Mucosa of rectum (tissue), 2 donors: ENCODE measurements at regions not wholly inside any gene's neighbourhood (a gene's known extent, or its start where the extent isn't known, plus 50 kb on each side); places are given as distances from the start of the nearest gene placed in this dataset.
"Not testable (repeated sequence)": the region's sequence is repeated elsewhere in the genome, so short reads cannot be mapped to it uniquely, and the experiment has no call there.

ENCODE experiments used
- H3K27ac ChIP-seq, 2 donors: one replicate each; pipeline ENCODE4 v1.7.0; 2013; ENCODE audit warnings: inconsistent platforms in 2 of 2, low read depth in 2 of 2, low read length in 2 of 2
- H3K27me3 ChIP-seq, 2 donors: one replicate each; pipeline ENCODE4 v1.7.0; 2013; ENCODE audit warnings: low read length in 2 of 2; ENCODE audit not compliant: control insufficient read depth in 2 of 2, insufficient read depth in 2 of 2
- H3K36me3 ChIP-seq, 2 donors: one replicate each; pipeline ENCODE4 v1.7.0; 2013; ENCODE audit warnings: low read length in 2 of 2; ENCODE audit not compliant: control insufficient read depth in 2 of 2, insufficient read depth in 2 of 2
- H3K4me1 ChIP-seq, 2 donors: one replicate each; pipeline ENCODE4 v1.7.0; 2013; ENCODE audit warnings: low read length in 2 of 2, mild to moderate bottlenecking in 1 of 2; ENCODE audit not compliant: control insufficient read depth in 2 of 2, insufficient read depth in 2 of 2
- H3K4me3 ChIP-seq, 2 donors: one replicate each; pipeline ENCODE4 v1.7.0; 2013; ENCODE audit warnings: low read length in 2 of 2
- H3K9ac ChIP-seq, 2 donors: one replicate each; pipeline ENCODE4 v1.7.0; 2013; ENCODE audit warnings: low read length in 2 of 2, low read depth in 1 of 2, mild to moderate bottlenecking in 1 of 2
- H3K9me3 ChIP-seq, 2 donors: one replicate each; pipeline ENCODE4 v1.7.0; 2013; ENCODE audit warnings: low read length in 2 of 2; ENCODE audit not compliant: control insufficient read depth in 2 of 2
- donor health status: healthy.
- donor health status: Normal muscosa, but diverticular disease.

DNA sequence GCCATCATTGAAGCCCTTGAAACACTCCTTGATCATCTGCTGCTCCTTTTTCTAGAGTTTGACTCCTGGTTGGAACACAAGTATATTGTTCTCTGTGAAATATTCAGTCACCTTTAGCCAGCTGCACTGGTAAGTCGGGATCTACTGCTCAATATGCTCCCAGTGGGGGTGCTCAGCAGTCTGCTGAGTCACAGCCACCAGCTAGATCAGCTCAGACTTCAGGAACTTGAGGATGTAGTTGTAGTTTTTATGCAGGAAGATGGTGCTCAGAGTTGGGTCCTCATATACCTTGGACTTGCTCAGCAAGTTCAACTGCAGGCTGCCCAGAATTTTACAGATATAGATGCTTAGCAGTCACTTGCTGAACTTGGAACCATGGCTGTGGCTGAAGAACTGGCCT is 202.5 kb upstream of the RPL34 start:
- H3K36me3 ChIP-seq, result no peaks in the 10 kb centered on the region
- no peaks in the 10 kb centered on the region for H3K4me1 ChIP-seq
- H3K27ac ChIP-seq, result no peak overlapping the region
- H3K27me3 ChIP-seq, result no peaks in the 10 kb centered on the region
- no peak overlapping the region for H3K4me3 ChIP-seq
- no peak overlapping the region for H3K9ac ChIP-seq
- H3K9me3 ChIP-seq, result no peaks in the 10 kb centered on the region

DNA sequence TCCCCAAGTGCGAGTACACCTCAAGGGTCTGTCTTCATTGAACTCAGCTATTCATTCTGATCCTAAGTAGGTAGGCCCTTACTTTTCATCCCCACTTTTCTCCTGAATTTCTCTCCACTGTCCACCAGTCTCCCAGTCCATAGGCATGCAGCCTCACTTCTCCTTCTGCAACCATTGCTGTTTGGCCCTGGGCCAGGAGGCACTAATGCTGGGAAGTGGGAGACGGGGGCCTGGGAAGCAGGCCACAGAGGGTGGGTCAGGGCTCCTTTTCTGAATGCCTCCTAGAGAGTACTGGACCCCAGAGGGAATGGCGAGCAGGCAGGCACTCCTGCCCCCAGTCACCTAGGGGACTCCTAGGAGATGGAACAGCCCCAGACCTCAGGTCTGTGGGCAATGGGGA is 203.5 kb upstream of the RPL34 start:
- Histone ChIP-seq H3K9me3 (no peaks in the 10 kb centered on the region), H3K4me1 (no peaks in the 10 kb centered on the region), H3K36me3 (no peaks in the 10 kb centered on the region), H3K27ac (no peak overlapping the region), H3K9ac (no peak overlapping the region), H3K4me3 (no peak overlapping the region), H3K27me3 (no peaks in the 10 kb centered on the region)

DNA sequence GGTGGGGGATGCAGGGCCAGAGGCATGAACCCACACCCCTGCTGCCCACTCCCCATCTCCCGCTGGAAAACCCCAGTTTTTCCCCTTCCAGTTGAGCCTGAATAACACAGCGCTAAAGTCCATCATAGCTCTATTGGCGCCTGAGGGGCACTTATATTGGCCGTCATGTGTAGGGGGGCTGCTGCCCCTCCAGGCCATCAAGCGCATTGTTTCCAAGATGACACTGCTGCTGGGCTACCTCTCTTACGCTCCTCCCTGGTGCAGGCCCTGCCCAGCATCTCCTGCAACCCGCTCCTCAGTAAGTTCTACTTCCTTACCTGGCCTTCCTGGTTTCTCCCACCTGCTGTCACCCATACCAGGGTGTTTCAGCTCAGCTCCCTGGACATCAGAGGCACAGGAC is 205.0 kb upstream of the RPL34 start:
- no peaks in the 10 kb centered on the region for H3K27me3 ChIP-seq
- no peaks in the 10 kb centered on the region for H3K36me3 ChIP-seq
- H3K9me3 ChIP-seq, result no peaks in the 10 kb centered on the region
- H3K4me1 ChIP-seq, result no peaks in the 10 kb centered on the region
- no peak overlapping the region for H3K4me3 ChIP-seq
- no peak overlapping the region for H3K27ac ChIP-seq
- no peak overlapping the region for H3K9ac ChIP-seq

DNA sequence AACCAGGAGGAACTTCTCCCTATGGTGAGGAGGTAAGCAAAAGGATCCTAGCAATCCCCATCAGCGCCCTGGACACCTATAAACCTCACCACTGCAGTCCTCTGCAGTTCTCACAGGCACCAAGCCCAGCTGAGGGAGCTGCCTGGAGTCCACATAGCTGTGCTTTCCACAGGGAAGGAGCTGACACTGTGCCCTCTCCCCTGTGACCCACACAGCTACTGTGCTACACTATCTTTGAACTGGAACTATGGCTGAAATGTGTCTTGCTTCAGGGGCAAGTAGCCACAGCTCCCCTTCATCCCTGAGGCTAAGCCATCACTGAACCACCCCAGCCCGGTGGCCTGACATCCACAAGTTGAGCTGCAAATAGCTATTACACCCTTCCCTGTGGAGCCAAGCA is 208.5 kb upstream of the RPL34 start:
- no peaks in the 10 kb centered on the region for H3K27me3 ChIP-seq
- no peak overlapping the region for H3K4me3 ChIP-seq
- H3K36me3 ChIP-seq, result no peaks in the 10 kb centered on the region
- no peak overlapping the region for H3K9ac ChIP-seq
- no peak overlapping the region for H3K27ac ChIP-seq
- H3K9me3 ChIP-seq, result no peaks in the 10 kb centered on the region
- no peaks in the 10 kb centered on the region for H3K4me1 ChIP-seq

DNA sequence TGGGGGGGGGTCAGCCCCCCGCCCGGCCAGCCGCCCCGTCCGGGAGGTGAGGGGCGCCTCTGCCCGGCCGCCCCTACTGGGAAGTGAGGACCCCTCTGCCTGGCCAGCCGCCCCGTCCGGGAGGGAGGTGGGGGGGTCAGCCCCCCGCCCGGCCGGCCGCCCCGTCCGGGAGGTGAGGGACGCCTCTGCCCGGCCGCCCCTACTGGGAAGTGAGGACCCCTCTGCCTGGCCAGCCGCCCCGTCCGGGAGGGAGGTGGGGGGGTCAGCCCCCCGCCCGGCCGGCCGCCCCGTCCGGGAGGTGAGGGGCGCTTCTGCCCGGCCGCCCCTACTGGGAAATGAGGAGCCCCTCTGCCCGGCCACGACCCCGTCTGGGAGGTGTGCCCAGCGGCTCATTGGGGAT is 210.7 kb upstream of the RPL34 start:
- H3K9me3 ChIP-seq, result not testable (repeated sequence)

DNA sequence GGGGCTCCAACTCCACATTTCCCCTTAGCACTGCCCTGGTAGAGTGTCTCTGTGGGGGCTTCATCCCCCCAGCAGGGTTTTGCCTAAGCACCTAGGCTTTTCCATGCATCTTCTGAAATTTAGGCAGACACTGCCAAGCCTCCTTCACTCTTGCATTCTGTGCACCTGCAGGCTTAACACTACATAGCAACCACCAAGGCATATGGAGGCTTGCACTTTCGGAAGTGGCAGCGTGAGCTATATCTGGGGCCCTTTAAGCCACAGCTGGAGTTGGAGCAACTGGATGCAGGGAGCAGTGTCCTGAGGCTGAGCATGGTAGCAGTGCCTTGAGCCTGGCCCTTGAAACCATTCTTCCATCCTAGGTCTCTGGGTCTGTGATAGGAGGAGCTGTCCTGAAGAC is 214.8 kb upstream of the RPL34 start:
- H3K4me3 ChIP-seq, result no peak overlapping the region
- H3K27me3 ChIP-seq, result no peaks in the 10 kb centered on the region
- no peak overlapping the region for H3K27ac ChIP-seq
- H3K9ac ChIP-seq, result no peak overlapping the region
- H3K4me1 ChIP-seq, result no peaks in the 10 kb centered on the region
- no peaks in the 10 kb centered on the region for H3K9me3 ChIP-seq
- no peaks in the 10 kb centered on the region for H3K36me3 ChIP-seq

More for the DNA sequence above, 210.7 kb upstream of the RPL34 start:
- H3K4me3 ChIP-seq, H3K4me1 ChIP-seq, H3K9ac ChIP-seq, H3K27me3 ChIP-seq, H3K27ac ChIP-seq, H3K36me3 ChIP-seq: not testable (repeated sequence)

DNA sequence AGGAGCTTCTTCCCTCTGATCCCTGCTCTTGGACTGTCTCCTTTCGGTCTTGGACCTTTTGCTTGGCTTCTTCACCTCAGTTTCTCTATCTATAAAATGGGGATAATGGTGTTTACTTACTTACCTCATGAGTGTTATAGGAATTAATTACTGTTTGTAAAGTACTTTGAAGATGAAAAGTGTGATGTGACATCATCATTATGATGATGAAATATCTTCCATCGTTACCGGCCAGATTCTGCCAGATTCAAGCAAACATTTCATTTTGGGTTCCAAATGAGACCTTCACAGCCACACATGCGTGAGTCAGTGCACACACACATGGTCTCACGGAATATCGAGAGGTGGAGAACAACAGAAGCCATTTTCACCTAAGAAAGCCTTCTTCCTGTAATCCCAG is 220.1 kb upstream of the RPL34 start:
- Histone ChIP-seq H3K27ac (no peak overlapping the region), H3K9ac (no peak overlapping the region), H3K27me3 (no peaks in the 10 kb centered on the region), H3K36me3 (no peaks in the 10 kb centered on the region), H3K4me1 (no peaks in the 10 kb centered on the region), H3K4me3 (no peak overlapping the region), H3K9me3 (no peaks in the 10 kb centered on the region)

DNA sequence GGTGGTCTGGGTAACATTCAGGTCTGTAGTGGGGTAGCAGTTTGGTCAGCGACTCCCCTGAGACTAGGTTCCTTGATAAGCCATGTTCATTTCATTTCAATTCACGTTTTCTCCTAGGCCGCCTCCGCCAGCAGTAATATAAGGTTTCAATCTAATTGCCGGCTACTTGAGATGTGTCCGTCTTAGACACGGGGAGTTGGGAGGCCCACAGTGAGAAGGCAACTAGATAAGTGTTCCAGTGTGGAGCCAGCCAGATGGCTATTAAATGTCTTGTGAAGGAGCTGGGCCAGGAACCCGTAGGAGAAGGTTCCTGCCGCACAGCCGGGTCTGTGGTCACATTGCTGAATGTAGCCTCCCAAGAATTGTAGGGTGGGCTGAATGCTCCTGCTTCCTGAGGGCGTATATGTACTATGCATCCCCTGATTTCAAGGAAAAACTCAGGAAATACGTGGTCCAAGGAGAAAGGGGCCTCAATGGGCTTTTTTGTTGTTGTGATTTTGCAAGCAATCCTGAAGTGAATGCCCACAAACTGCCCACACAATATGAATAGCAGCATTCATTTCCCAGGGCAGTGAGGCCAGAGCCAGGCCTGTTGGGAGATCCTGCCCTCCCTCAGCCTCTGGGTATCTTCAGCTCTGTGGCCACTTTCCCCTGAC is 220.6 kb upstream of the RPL34 start:
- H3K27me3 ChIP-seq, result no peaks in the 10 kb centered on the region
- no peak overlapping the region for H3K4me3 ChIP-seq

DNA sequence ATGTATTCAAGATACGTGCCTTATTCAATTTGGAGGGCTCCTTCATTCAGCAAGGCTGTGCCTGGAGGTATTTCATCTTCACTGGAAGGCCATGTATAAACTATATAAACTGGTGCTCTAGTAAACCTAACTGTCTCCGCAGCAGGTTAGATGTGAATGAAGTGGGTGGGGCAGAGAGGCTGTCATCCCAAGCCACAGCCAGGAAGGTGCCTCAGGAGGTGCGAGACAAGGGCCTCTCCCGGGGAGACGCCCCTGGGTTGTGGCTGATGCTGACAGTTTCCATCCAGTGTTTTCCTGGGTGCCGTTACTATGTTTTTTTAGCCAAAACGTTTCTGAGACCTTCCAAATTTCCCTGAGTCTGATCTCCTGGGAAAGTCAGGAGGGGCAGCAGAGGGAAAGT is 221.5 kb upstream of the RPL34 start:
- Histone ChIP-seq H3K27me3 (no peaks in the 10 kb centered on the region), H3K4me1 (no peaks in the 10 kb centered on the region), H3K4me3 (no peak overlapping the region), H3K36me3 (no peaks in the 10 kb centered on the region), H3K9ac (no peak overlapping the region), H3K9me3 (no peaks in the 10 kb centered on the region), H3K27ac (no peak overlapping the region)

More for the DNA sequence above, 220.6 kb upstream of the RPL34 start:
- H3K9me3 ChIP-seq, result no peaks in the 10 kb centered on the region
- no peaks in the 10 kb centered on the region for H3K36me3 ChIP-seq
- no peak overlapping the region for H3K9ac ChIP-seq
- H3K27ac ChIP-seq, result no peak overlapping the region
- no peaks in the 10 kb centered on the region for H3K4me1 ChIP-seq

DNA sequence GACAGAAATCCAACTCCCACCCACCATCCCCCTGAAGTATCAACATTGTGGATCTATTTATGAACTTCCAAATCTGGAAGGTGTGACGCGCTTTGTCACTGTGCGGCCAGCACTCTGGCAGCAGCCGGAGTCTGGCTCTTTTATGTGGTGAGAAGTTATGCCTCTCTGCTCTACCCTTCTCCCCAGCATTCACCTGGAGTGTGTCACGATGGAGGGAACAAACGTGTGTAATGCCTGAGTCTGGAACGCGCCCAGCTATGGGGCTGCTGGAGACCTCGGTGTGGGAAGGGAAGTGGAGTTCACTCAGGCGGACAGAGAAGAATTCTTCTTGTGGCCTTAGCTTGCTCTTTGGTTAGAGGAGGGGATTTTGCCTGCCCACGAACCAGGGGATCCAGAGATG is 222.1 kb upstream of the RPL34 start:
- Histone ChIP-seq H3K4me3 (no peak overlapping the region), H3K9me3 (no peaks in the 10 kb centered on the region), H3K9ac (no peak overlapping the region), H3K36me3 (no peaks in the 10 kb centered on the region), H3K27me3 (no peaks in the 10 kb centered on the region), H3K4me1 (no peaks in the 10 kb centered on the region), H3K27ac (no peak overlapping the region)

DNA sequence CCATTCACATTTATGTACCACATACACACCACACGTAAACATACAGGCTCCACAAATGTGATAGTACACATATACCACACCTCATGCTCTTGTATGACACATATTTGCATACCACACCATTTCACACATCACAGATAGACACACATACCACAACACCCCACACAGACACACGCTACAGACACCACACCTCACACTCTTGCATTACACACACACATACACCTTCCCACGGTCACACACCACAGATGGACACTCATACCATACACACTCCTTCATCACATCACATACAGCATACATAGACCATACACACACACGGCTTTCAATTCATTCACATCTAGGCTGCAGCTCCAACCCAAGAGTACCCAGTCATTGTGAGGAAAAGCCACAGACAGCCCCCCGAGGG is 222.5 kb upstream of the RPL34 start:
- H3K9me3 ChIP-seq, result no peaks in the 10 kb centered on the region
- H3K9ac ChIP-seq, result no peak overlapping the region
- no peaks in the 10 kb centered on the region for H3K36me3 ChIP-seq
- H3K27ac ChIP-seq, result no peak overlapping the region
- no peaks in the 10 kb centered on the region for H3K27me3 ChIP-seq
- no peaks in the 10 kb centered on the region for H3K4me1 ChIP-seq
- no peak overlapping the region for H3K4me3 ChIP-seq
